Transverse colon (tissue), 4 donors: ENCODE measurements at regions not wholly inside any gene's neighbourhood (a gene's known extent, or its start where the extent isn't known, plus 50 kb on each side); places are given as distances from the start of the nearest gene placed in this dataset.

Experiments
- CTCF ChIP-seq, 5 experiments: fragments of 200-600 bp in 3 of 5; fragments of 450-650 bp in 2 of 5; sonication (generic) in 3 of 5; IDR thresholded peaks; 1 replicate in 2 of 5; 2 replicates in 3 of 5; pipeline ENCODE4 v1.5.1; 2016 to 2017; ENCODE audit warnings: antibody characterized with exemption in 5 of 5, inconsistent platforms in 3 of 5, mild to moderate bottlenecking in 2 of 5, moderate library complexity in 1 of 5
- EP300 ChIP-seq: sonication (generic); formaldehyde crosslinking; IDR thresholded peaks from one replicate; pipeline ENCODE4 v1.6.1; 2017; ENCODE audit warnings: antibody characterized with exemption, low read depth
- POLR2A ChIP-seq: fragments of 450-650 bp; IDR thresholded peaks from one replicate; pipeline ENCODE4 v1.6.1; 2016; ENCODE audit warnings: antibody characterized with exemption, mild to moderate bottlenecking, moderate library complexity
- POLR2AphosphoS5 ChIP-seq, 3 donors: sonication (generic); formaldehyde crosslinking; IDR thresholded peaks; one replicate each; pipeline ENCODE4 v1.6.1; 2016; ENCODE audit warnings: antibody characterized with exemption in 3 of 3

GRCh38 chr14:34231626-34232025 is 230.4 kb downstream of the SPTSSA start:
- TF ChIP-seq CTCF (IDR thresholded peaks at IDR 0.05): no peak
- TF ChIP-seq POLR2A: no peak
- TF ChIP-seq EP300: no peak
- TF ChIP-seq POLR2AphosphoS5 (IDR thresholded peaks at IDR 0.05): no peak
